Heart right ventricle (tissue), 16 donors: ENCODE measurements at regions not wholly inside any gene's neighbourhood (a gene's known extent, or its start where the extent isn't known, plus 50 kb on each side); places are given as distances from the start of the nearest gene placed in this dataset.

ENCODE experiments used
- ATAC-seq, 8 donors: fragments of 200-7000 bp; cut with Tn5 transposase; one replicate each; pipeline ENCODE4 v1.9.1; 2020; ENCODE audit warnings: mild to moderate bottlenecking in 8 of 8, moderate library complexity in 8 of 8, moderate number of reproducible peaks in 1 of 8
- DNase-seq, 2 donors: peaks; one replicate each; pipeline ENCODE4 v3.0.0-alpha.2; 2020
- H3K27ac ChIP-seq, 10 donors: fragments of 200-600 bp; sonication (generic) in 2 of 10; one replicate each; pipeline versions ENCODE4 v1.5.0 to v1.8.0; 2020 to 2022; ENCODE audit warnings: mild to moderate bottlenecking in 3 of 10
- H3K27me3 ChIP-seq, 7 donors: fragments of 200-600 bp; one replicate each; pipeline ENCODE4 v1.8.0; 2021 to 2022; ENCODE audit warnings: mild to moderate bottlenecking in 2 of 7
- H3K36me3 ChIP-seq, 9 donors: fragments of 200-600 bp; sonication (generic) in 1 of 9; one replicate each; pipeline versions ENCODE4 v1.5.0 to v1.8.0; 2020 to 2022; ENCODE audit warnings: mild to moderate bottlenecking in 2 of 9
- H3K4me1 ChIP-seq, 9 donors: fragments of 200-600 bp; sonication (generic) in 1 of 9; one replicate each; pipeline versions ENCODE4 v1.5.0 to v1.8.0; 2020 to 2022; ENCODE audit warnings: mild to moderate bottlenecking in 4 of 9
- H3K4me3 ChIP-seq, 10 donors: fragments of 200-600 bp; sonication (generic) in 2 of 10; one replicate each; pipeline versions ENCODE4 v1.5.0 to v1.8.0; 2020 to 2022; ENCODE audit warnings: mild to moderate bottlenecking in 7 of 10, moderate library complexity in 2 of 10
- H3K9me3 ChIP-seq, 11 donors: fragments of 200-600 bp in 10 of 11; sonication (generic) in 2 of 11; one replicate each; pipeline versions ENCODE4 v1.5.0 to v1.8.0; 2013 to 2022; ENCODE audit warnings: mild to moderate bottlenecking in 2 of 11, control low read depth in 1 of 11, moderate library complexity in 1 of 11
- CTCF ChIP-seq, 9 donors: fragments of 200-600 bp; sonication (generic) in 2 of 9; IDR thresholded peaks; one replicate each; pipeline versions ENCODE4 v1.5.0 to v1.8.0; 2021 to 2022; ENCODE audit warnings: antibody characterized with exemption in 9 of 9, mild to moderate bottlenecking in 5 of 9, moderate library complexity in 1 of 9
- WGBS, 2 donors: extraction: QIAGEN DNeasy Blood & Tissue Kit; methylation state at CpG; one replicate each; pipeline ENCODE4 v1.1.7; 2013; ENCODE audit warnings: inconsistent platforms in 1 of 2; 5-methylcytosine and 5-hydroxymethylcytosine counted together
- intact Hi-C, 10 donors: fragments of 100-400 bp; cut with DNase I; formaldehyde crosslinking; loops; one replicate each; pipeline versions ENCODE4 v1.11.1 to v1.14.2; 2022
- donor health status: Arrhythmogenic right ventricular cardiomyopathy.
- donor health status: ischemic (EF 13 %, LVEDD 7.1; RV severe dilation, severe dysfunction).
- donor health status: healthy with polysubstance abuse.
- donor health status: DM: no; HTN: yes; CAD: no.
- donor health status: DM: no; HTN: no; CAD: no.
- donor health status: ischemic (EF 25% LVEDD 6.9; RV normal size, moderate dysfunction).
- donor health status: ischemic (EF 25% LVEDD 5.7; RV mildly dilated, moderate dysfunction).
- donor health status: healthy.
- donor health status: DM: yes; HTN: yes; CAD: no.
- donor health status: Ischemic cardiomyopathy.
- donor health status: ischemic (EF 35%, LVEDD 5.7; RV mildly dilated, moderate dysfunction).
- donor health status: nonischemic (EF 11% LVEDD 7.7; RV severe dilation, severe dysfunction).
- donor health status: DM: yes; HTN: yes; CAD: no.
- donor health status: PGD.
- donor health status: ischemic (EF 29% LVEDD 5.4; RV normal size, mild dysfunction).
- donor health status: nonischemic (EF 23%, LVEDD 6.1; RV moderate dilation, normal function).

- Histone ChIP-seq H3K27ac (no peak overlapping the region), H3K4me3 (no peak overlapping the region), H3K27me3 (no peaks in the 10 kb centered on the region), H3K9me3 (no peaks in the 10 kb centered on the region), H3K4me1 (no peaks in the 10 kb centered on the region), H3K36me3 (no peaks in the 10 kb centered on the region)
- intact Hi-C loops, result no loop called here
- no peak for DNase-seq
- WGBS, 2 donors, result 87 to 91% methylated on average over 5 of the region's 5 CpGs
- ATAC-seq, result no peak
- TF ChIP-seq CTCF (IDR thresholded peaks at IDR 0.05), result no peak
Measured at GRCh38 chr18:44495151-44495550, 185.5 kb upstream of the SETBP1 start.

GRCh38 chr18:44497311-44497710 is 183.4 kb upstream of the SETBP1 start:
- 61 to 68% methylated on average over 3 of the region's 3 CpGs for WGBS, 2 donors
- no peak for DNase-seq
- Histone ChIP-seq H3K4me3 (no peak overlapping the region), H3K27ac (no peak overlapping the region), H3K27me3 (no peaks in the 10 kb centered on the region), H3K36me3 (no peaks in the 10 kb centered on the region), H3K4me1 (no peaks in the 10 kb centered on the region), H3K9me3 (no peaks in the 10 kb centered on the region)
- TF ChIP-seq CTCF (IDR thresholded peaks at IDR 0.05), result no peak
- intact Hi-C loops, result no loop called here
- no peak for ATAC-seq

DNA sequence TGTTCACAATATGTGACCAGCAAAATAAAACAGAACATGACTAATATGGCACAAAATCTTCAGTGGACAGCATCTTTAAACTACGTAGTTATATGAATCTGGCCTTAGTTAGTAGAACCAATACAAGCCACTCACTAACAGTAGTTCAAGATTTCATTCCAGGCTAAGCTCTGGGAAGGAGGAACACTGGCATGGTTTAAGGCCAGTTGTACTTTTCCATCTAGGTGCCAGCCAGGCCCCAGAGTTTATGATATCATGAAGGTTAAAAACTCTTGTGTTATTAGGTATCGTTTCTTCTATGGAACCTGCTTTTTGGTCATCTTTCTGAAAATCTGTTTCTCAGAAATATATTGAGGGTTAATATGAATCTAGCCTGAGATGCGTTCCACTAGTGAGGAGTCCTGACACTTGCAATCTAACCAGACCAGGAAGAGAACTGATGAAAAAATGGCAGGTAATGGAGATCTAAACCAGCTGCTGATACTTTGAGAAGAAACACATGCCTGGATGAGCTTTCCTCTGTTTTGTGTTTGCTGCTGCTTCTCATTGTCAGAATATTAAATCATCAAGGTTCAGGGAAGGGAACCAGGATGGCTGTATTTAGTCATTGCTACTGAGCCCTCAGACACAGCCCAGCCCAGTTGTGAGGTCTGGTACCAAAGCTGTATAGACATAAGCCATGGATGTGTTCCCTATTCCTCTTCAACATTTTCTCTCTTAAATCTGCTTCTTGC is 182.8 kb upstream of the SETBP1 start:
- Histone ChIP-seq H3K4me1 (no peaks in the 10 kb centered on the region), H3K36me3 (no peaks in the 10 kb centered on the region), H3K9me3 (no peaks in the 10 kb centered on the region), H3K4me3 (no peak overlapping the region), H3K27me3 (no peaks in the 10 kb centered on the region), H3K27ac (no peak overlapping the region)
- 81 to 82% methylated on average over 3 of the region's 3 CpGs for WGBS, 2 donors
- no peak for TF ChIP-seq CTCF (IDR thresholded peaks at IDR 0.05)
- intact Hi-C loops, result no loop called here
- ATAC-seq (no peak), DNase-seq (no peak)

GRCh38 chr18:44500808-44501610 is 179.7 kb upstream of the SETBP1 start:
- Histone ChIP-seq H3K4me1 (no peaks in the 10 kb centered on the region), H3K36me3 (no peaks in the 10 kb centered on the region), H3K27ac (no peak overlapping the region), H3K9me3 (no peaks in the 10 kb centered on the region), H3K4me3 (no peak overlapping the region), H3K27me3 (no peaks in the 10 kb centered on the region)
- ATAC-seq (no peak), DNase-seq (no peak)
- no peak for TF ChIP-seq CTCF (IDR thresholded peaks at IDR 0.05)
- 78 to 89% methylated on average over 2 of the region's 2 CpGs for WGBS, 2 donors
- intact Hi-C loops, result no loop called here
